ENCODE measurements at regions not wholly inside any gene's neighbourhood (a gene's known extent, or its start where the extent isn't known, plus 50 kb on each side); places are given as distances from the start of the nearest gene placed in this dataset.

DNA sequence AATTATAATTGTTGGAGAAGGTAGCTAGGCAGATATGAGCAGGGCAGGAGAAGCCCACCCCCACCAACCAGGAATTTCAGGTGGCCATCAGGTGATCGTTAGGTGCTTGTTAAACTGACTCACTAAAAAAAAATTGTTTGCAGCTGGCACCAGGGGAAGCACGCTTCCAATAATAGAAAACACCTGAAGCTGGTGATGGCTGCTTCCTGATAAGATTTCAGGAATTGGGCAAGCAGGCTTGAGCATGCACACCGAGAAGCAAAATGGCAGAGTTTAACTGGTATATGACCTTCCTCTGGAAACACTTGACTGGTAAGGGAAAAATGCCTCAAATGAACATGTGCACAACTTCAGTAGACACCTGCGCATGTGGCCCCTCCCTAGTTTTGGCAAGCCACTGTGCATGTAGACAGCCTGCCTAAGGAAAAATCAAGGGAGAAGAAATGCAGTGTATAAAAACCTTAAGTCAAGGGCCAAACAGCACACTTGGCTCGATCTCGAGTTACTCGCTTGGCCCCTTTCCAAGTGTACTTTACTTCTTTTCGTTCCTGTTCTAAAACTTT lies 292.8 kb downstream of the CCDC85A start:
- Mint-ChIP-seq H3K36me3 (no peaks in the 10 kb centered on the region), H3K27me3 (ENCODE audit: insufficient read depth, low read depth) (no peaks in the 10 kb centered on the region), H3K9me3 (no peaks in the 10 kb centered on the region), H3K27ac (no peak overlapping the region), H3K4me3 (no peak overlapping the region), H3K4me1 (no peaks in the 10 kb centered on the region)
- Histone ChIP-seq H2AFZ (replicated peaks) (no peak overlapping the region), H4K20me1 (ENCODE audit: low read depth) (no peaks in the 10 kb centered on the region), H3K9ac (no peak overlapping the region), H3K4me3 (no peak overlapping the region), H3K79me2 (ENCODE audit: low read depth) (no peaks in the 10 kb centered on the region), H3K27me3 (no peaks in the 10 kb centered on the region), H3K9me3 (ENCODE audit: low read depth) (no peaks in the 10 kb centered on the region), H3K27ac (no peak overlapping the region), H3K4me1 (no peaks in the 10 kb centered on the region), H3K4me2 (no peak overlapping the region), H3F3A (ENCODE audit: low read depth) (no peaks in the 10 kb centered on the region), H3K36me3 (no peaks in the 10 kb centered on the region)
- TF ChIP-seq EZH2phosphoT487 (IDR thresholded peaks at IDR 0.05) (no peak), EZH2 (IDR thresholded peaks at IDR 0.05) (no peak)
- TF ChIP-seq, protein P1, sequence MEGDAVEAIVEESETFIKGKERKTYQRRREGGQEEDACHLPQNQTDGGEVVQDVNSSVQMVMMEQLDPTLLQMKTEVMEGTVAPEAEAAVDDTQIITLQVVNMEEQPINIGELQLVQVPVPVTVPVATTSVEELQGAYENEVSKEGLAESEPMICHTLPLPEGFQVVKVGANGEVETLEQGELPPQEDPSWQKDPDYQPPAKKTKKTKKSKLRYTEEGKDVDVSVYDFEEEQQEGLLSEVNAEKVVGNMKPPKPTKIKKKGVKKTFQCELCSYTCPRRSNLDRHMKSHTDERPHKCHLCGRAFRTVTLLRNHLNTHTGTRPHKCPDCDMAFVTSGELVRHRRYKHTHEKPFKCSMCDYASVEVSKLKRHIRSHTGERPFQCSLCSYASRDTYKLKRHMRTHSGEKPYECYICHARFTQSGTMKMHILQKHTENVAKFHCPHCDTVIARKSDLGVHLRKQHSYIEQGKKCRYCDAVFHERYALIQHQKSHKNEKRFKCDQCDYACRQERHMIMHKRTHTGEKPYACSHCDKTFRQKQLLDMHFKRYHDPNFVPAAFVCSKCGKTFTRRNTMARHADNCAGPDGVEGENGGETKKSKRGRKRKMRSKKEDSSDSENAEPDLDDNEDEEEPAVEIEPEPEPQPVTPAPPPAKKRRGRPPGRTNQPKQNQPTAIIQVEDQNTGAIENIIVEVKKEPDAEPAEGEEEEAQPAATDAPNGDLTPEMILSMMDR (IDR thresholded peaks at IDR 0.05), result no peak
- DNase-seq (ENCODE audit: low spot score), result no peak

DNA sequence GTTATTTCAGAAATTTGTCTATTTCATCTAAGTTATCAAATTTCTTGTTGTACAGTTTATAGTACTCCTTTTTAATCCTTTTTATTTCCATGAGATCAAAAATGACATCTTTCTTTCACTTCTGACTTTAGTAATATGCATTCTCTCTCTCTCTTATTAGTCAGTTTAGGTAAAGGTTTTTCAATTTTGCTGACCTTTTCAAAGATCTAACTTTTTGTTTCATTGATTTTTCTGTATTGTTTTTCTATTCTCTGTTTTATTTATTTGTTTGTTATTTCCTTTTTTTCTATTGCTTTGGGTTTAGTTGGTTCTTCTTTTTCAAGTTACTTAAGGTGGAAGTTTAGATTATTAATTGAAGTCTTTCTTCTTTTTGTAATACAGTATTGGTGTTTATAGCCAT lies 294.2 kb downstream of the CCDC85A start:
- H3K4me1 Mint-ChIP-seq, result no peaks in the 10 kb centered on the region
- Histone ChIP-seq H3K79me2 (ENCODE audit: low read depth) (no peaks in the 10 kb centered on the region), H3K36me3 (no peaks in the 10 kb centered on the region), H4K20me1 (ENCODE audit: low read depth) (no peaks in the 10 kb centered on the region), H3K9ac (no peak overlapping the region), H3K27ac (no peak overlapping the region), H3F3A (ENCODE audit: low read depth) (no peaks in the 10 kb centered on the region), H2AFZ (replicated peaks) (no peak overlapping the region), H3K4me2 (no peak overlapping the region), H3K27me3 (no peaks in the 10 kb centered on the region), H3K4me1 (no peaks in the 10 kb centered on the region), H3K4me3 (no peak overlapping the region), H3K9me3 (ENCODE audit: low read depth) (no peaks in the 10 kb centered on the region)
- DNase-seq (ENCODE audit: low spot score), result no peak
- H3K4me3 Mint-ChIP-seq, result no peak overlapping the region
- no peaks in the 10 kb centered on the region for H3K36me3 Mint-ChIP-seq
- TF ChIP-seq EZH2phosphoT487 (IDR thresholded peaks at IDR 0.05), result no peak
- TF ChIP-seq, protein P1 (IDR thresholded peaks at IDR 0.05), result no peak
- H3K27me3 Mint-ChIP-seq (ENCODE audit: insufficient read depth, low read depth), result peaks cover 2% of the 10 kb centered on the region
- H3K27ac Mint-ChIP-seq, result no peak overlapping the region
- H3K9me3 Mint-ChIP-seq, result no peaks in the 10 kb centered on the region

DNA sequence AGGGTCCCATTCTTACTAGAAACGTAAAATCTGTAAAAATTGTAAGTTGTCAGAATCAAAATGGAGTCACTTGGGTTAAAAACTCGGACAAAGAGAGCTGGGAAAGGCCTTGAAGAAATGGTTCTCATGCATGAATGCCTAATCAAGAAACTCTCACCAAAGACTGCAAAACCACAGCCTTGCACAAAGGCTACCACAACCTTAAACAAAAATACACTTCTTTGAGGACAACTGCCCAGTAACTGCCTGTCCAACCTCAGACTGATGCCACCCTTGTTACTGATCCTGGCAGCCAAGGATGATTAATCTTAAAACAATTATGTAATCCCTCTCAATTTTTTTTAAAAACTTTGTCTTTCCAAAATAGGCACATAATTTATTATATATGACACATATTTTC lies 299.3 kb downstream of the CCDC85A start:
- no peak overlapping the region for H3K27ac ChIP-seq
- no peaks in the 10 kb centered on the region for H3K9me3 ChIP-seq (ENCODE audit: low read depth)
- DNase-seq (ENCODE audit: low spot score), result no peak
- Mint-ChIP-seq H3K27ac (no peak overlapping the region), H3K4me3 (no peak overlapping the region), H3K9me3 (no peaks in the 10 kb centered on the region), H3K4me1 (no peaks in the 10 kb centered on the region), H3K36me3 (no peaks in the 10 kb centered on the region), H3K27me3 (ENCODE audit: insufficient read depth, low read depth) (peaks cover 2% of the 10 kb centered on the region)
- no peaks in the 10 kb centered on the region for H3K4me1 ChIP-seq
- H3F3A ChIP-seq (ENCODE audit: low read depth), result no peaks in the 10 kb centered on the region
- H3K27me3 ChIP-seq, result no peaks in the 10 kb centered on the region
- TF ChIP-seq, protein P1 (IDR thresholded peaks at IDR 0.05), result no peak
- no peaks in the 10 kb centered on the region for H4K20me1 ChIP-seq (ENCODE audit: low read depth)
- H3K4me3 ChIP-seq, result no peak overlapping the region
- H3K9ac ChIP-seq, result no peak overlapping the region
- H3K79me2 ChIP-seq (ENCODE audit: low read depth), result no peaks in the 10 kb centered on the region
- no peak overlapping the region for H3K4me2 ChIP-seq
- H3K36me3 ChIP-seq, result no peaks in the 10 kb centered on the region
- no peak overlapping the region for H2AFZ ChIP-seq (replicated peaks)
